ENCODE measurements at regions not wholly inside any gene's neighbourhood (a gene's known extent, or its start where the extent isn't known, plus 50 kb on each side); places are given as distances from the start of the nearest gene placed in this dataset.
A peak's percentile ranks its signal among the peaks of the same experiment; 100 is the strongest.
"Not testable (repeated sequence)": the region's sequence is repeated elsewhere in the genome, so short reads cannot be mapped to it uniquely, and the experiment has no call there.

- intact Hi-C loops (cut with DNase I): no loop called here
- no peak for ATAC-seq
- TF ChIP-seq, protein P1, sequence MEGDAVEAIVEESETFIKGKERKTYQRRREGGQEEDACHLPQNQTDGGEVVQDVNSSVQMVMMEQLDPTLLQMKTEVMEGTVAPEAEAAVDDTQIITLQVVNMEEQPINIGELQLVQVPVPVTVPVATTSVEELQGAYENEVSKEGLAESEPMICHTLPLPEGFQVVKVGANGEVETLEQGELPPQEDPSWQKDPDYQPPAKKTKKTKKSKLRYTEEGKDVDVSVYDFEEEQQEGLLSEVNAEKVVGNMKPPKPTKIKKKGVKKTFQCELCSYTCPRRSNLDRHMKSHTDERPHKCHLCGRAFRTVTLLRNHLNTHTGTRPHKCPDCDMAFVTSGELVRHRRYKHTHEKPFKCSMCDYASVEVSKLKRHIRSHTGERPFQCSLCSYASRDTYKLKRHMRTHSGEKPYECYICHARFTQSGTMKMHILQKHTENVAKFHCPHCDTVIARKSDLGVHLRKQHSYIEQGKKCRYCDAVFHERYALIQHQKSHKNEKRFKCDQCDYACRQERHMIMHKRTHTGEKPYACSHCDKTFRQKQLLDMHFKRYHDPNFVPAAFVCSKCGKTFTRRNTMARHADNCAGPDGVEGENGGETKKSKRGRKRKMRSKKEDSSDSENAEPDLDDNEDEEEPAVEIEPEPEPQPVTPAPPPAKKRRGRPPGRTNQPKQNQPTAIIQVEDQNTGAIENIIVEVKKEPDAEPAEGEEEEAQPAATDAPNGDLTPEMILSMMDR (IDR thresholded peaks at IDR 0.05): no peak
- no peak for TF ChIP-seq POLR2A (IDR thresholded peaks at IDR 0.05)
Measured at GRCh38 chr15:31660816-31661215, 334.2 kb downstream of the KLF13 start.

GRCh38 chr15:31665732-31666131 is 339.1 kb downstream of the KLF13 start:
- H3K27ac ChIP-seq; ATAC-seq; H3K4me1 ChIP-seq; intact Hi-C loops (cut with DNase I); H3K27me3 ChIP-seq; H3K36me3 ChIP-seq; DNase-seq; H3K4me3 ChIP-seq; H3K9me3 ChIP-seq: not testable (repeated sequence)
- 88% methylated on average over 8 of the region's 8 CpGs for WGBS (ENCODE audit: insufficient coverage, low coverage, low lambda C conversion rate, missing lambda C conversion rate)

More at GRCh38 chr15:31660816-31661215, 334.2 kb downstream of the KLF13 start:
- no peaks in the 10 kb centered on the region for H3K4me1 ChIP-seq
- no peak overlapping the region for H3K4me3 ChIP-seq
- no peaks in the 10 kb centered on the region for H3K36me3 ChIP-seq
- WGBS (ENCODE audit: insufficient coverage, low coverage, low lambda C conversion rate, missing lambda C conversion rate): 60% methylated on average over 3 of the region's 4 CpGs
- H3K9me3 ChIP-seq: no peaks in the 10 kb centered on the region
- H3K27ac ChIP-seq: no peak overlapping the region
- no peaks in the 10 kb centered on the region for H3K27me3 ChIP-seq
- DNase-seq: no peak

GRCh38 chr15:31669158-31669908 is 342.7 kb downstream of the KLF13 start:
- H3K36me3 ChIP-seq; H3K4me1 ChIP-seq; H3K9me3 ChIP-seq; DNase-seq; H3K27me3 ChIP-seq; ATAC-seq; H3K4me3 ChIP-seq; H3K27ac ChIP-seq; intact Hi-C loops (cut with DNase I): not testable (repeated sequence)
- 83% methylated on average over 1 of the region's 11 CpGs for WGBS (ENCODE audit: insufficient coverage, low coverage, low lambda C conversion rate, missing lambda C conversion rate)

- WGBS (ENCODE audit: insufficient coverage, low coverage, low lambda C conversion rate, missing lambda C conversion rate): 73% methylated on average over 3 of the region's 3 CpGs
- H3K4me1 ChIP-seq; ATAC-seq; H3K4me3 ChIP-seq; H3K27ac ChIP-seq; DNase-seq; H3K27me3 ChIP-seq; H3K9me3 ChIP-seq; intact Hi-C loops (cut with DNase I); H3K36me3 ChIP-seq: not testable (repeated sequence)
Measured at GRCh38 chr15:31673263-31673662, 346.6 kb downstream of the KLF13 start.

DNA sequence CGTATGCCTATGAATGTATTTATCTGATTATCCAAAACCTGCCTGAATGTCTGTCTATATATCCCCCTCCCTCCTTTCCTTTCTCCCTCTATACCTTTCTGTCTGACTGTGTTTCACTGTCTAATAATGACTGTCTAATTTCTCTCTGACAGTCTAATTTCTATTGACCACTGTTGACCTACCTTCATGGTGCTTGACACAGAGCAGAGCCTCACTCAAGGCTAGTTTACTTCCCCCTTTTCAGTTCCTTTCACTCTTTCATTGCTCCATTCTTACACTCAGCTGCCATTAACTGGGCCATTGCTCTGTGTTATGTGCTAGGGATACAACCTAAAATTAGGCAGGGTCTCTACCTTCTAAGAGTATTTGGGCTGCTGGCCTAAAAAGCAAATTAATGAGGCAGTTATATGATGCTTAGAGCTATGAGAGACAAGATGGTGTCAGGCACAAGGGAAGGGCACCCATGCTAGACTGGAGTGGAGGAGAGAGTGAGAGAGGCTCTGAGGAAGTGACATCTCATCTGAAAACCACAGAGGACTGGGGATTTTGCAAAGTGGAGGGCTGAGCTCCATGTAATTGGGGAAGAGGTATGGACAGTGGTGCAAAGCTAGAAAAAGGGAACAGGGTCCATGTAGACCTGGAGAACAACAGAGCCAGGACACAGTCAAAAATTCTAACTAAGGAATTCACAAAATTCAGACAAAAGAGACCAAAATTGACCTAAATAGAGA is 348.6 kb upstream of the CHRNA7 start:
- intact Hi-C loops (cut with DNase I); H3K36me3 ChIP-seq; H3K4me1 ChIP-seq; ATAC-seq; H3K9me3 ChIP-seq; H3K27me3 ChIP-seq; DNase-seq; H3K27ac ChIP-seq; H3K4me3 ChIP-seq: not testable (repeated sequence)
- 50% methylated on average over 1 of the region's 1 CpG for WGBS (ENCODE audit: insufficient coverage, low coverage, low lambda C conversion rate, missing lambda C conversion rate)

DNA sequence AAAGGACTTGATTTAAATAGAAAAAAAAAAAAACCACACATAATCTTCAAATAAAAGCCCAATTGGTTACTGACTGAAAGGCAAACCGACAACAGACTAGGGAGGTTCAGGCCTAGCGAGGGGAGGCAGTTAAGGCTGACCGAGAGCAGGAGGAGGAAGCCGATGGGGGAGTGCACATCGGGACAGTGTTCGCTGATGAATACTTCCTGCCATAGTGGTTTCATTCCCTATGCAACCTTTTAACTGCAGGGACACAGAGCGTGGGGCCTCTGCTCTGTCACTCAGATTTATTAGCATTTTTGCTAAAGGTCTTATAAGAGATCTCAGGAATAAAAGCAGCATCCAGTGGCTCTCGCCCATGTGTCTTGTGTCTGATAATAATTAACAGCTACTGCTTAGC is 343.2 kb upstream of the CHRNA7 start:
- H3K27me3 ChIP-seq; intact Hi-C loops (cut with DNase I); H3K4me1 ChIP-seq; H3K4me3 ChIP-seq; DNase-seq; H3K9me3 ChIP-seq; H3K27ac ChIP-seq; H3K36me3 ChIP-seq: not testable (repeated sequence)
- peak in 1 of 4 donors; percentile 13 for ATAC-seq
- WGBS (ENCODE audit: insufficient coverage, low coverage, low lambda C conversion rate, missing lambda C conversion rate): 68% methylated on average over 6 of the region's 8 CpGs

- H3K27me3 ChIP-seq; H3K36me3 ChIP-seq; DNase-seq; H3K9me3 ChIP-seq; H3K4me1 ChIP-seq; H3K4me3 ChIP-seq; intact Hi-C loops (cut with DNase I); H3K27ac ChIP-seq: not testable (repeated sequence)
- peak in 1 of 4 donors; percentile 10 for ATAC-seq
- no CpG with 5 or more reads among the region's 5 CpGs for WGBS (ENCODE audit: insufficient coverage, low coverage, low lambda C conversion rate, missing lambda C conversion rate)
Measured at GRCh38 chr15:31696509-31696908, 333.8 kb upstream of the CHRNA7 start.

DNA sequence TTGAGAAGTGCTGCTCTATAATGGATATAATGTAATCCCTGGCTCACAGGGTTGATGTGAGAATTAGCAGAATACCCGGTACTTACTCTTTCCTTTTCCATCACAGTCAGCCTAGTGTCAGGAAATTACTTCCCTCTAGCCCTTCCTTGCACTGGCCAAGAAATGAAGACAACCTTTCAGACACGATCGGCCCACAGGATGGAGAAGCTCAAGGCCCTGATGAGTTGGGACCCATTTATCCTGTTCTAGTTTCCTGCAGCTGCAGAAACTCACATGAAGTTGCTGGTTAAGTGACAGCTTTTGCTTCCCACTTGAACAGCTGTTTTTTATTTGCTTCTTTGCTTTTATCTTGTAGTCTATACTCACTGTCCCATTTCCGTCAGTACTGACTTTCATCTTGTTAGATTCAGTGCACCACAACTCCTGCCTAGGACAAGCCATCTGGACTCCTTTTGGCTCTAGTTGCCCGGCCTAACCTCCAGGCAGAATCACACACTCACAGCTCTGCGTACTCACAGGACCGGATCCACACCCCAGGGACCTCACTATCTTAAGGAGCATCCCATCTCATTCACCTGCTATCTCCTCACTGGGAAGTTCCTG is 325.1 kb upstream of the CHRNA7 start:
- H3K4me1 ChIP-seq; H3K27ac ChIP-seq; intact Hi-C loops (cut with DNase I); H3K36me3 ChIP-seq; H3K9me3 ChIP-seq; H3K27me3 ChIP-seq; DNase-seq; H3K4me3 ChIP-seq; ATAC-seq: not testable (repeated sequence)
- 88% methylated on average over 3 of the region's 7 CpGs for WGBS (ENCODE audit: insufficient coverage, low coverage, low lambda C conversion rate, missing lambda C conversion rate)

- intact Hi-C loops (cut with DNase I); H3K27ac ChIP-seq; H3K4me1 ChIP-seq; H3K9me3 ChIP-seq; DNase-seq; H3K4me3 ChIP-seq; H3K36me3 ChIP-seq; ATAC-seq; H3K27me3 ChIP-seq: not testable (repeated sequence)
- 64% methylated on average over 2 of the region's 8 CpGs for WGBS (ENCODE audit: insufficient coverage, low coverage, low lambda C conversion rate, missing lambda C conversion rate)
Measured at GRCh38 chr15:31707944-31708702, 322.2 kb upstream of the CHRNA7 start.

All from right lobe of liver (tissue), 6 donors.